H1 (cell line): ENCODE measurements at regions not wholly inside any gene's neighbourhood (a gene's known extent, or its start where the extent isn't known, plus 50 kb on each side); places are given as distances from the start of the nearest gene placed in this dataset.

Source experiments
- CTCF ChIA-PET: fragments of 300-600 bp; sonication (Branson Sonifier 250); formaldehyde crosslinking; loops from one replicate; lab custom pipeline; 2021; ENCODE audit not compliant: partially characterized antibody; lab: Charles Lee
- POLR2A ChIA-PET: fragments of 300-600 bp; sonication (Branson Sonifier 250); formaldehyde crosslinking; loops from one replicate; lab custom pipeline; 2021; ENCODE audit warnings: inconsistent platforms; ENCODE audit not compliant: partially characterized antibody; lab: Charles Lee
- DNase-seq, 2 experiments: peaks; one replicate each; pipeline versions ENCODE4 v3.0.0 to v3.0.0-alpha.2; 2010 to 2022; ENCODE audit warnings: low spot score in 2 of 2, low read depth in 1 of 2, mixed read lengths in 1 of 2
- FAIRE-seq: peaks from 2 replicates; lab custom pipeline; 2011; peaks lifted over from hg19 to GRCh38; lab: Jason Lieb, UNC
- H2AFZ ChIP-seq: 2 replicates; pipeline ENCODE4 v1.8.1; 2012; ENCODE audit warnings: low read length, inconsistent platforms
- H2AK5ac ChIP-seq: 2 replicates; pipeline ENCODE4 v1.6.1; 2013; ENCODE audit warnings: low read depth, low read length
- H2BK120ac ChIP-seq: replicated peaks from 2 replicates; pipeline ENCODE3; 2013; ENCODE audit warnings: low read depth, low read length, inconsistent platforms
- H2BK12ac ChIP-seq: 2 replicates; pipeline ENCODE4 v1.6.1; 2013; ENCODE audit warnings: low read depth, low read length
- H2BK15ac ChIP-seq: 2 replicates; pipeline ENCODE4 v1.6.1; 2013; ENCODE audit warnings: low read length
- H2BK20ac ChIP-seq: 2 replicates; pipeline ENCODE4 v1.6.1; 2013; ENCODE audit warnings: low read length
- H2BK5ac ChIP-seq: 2 replicates; pipeline ENCODE4 v1.6.1; 2013; ENCODE audit warnings: low read depth, low read length
- H3K14ac ChIP-seq: 2 replicates; pipeline ENCODE4 v1.6.1; 2013; ENCODE audit warnings: inconsistent platforms; ENCODE audit not compliant: insufficient read length
- H3K18ac ChIP-seq: 2 replicates; pipeline ENCODE4 v1.6.1; 2013; ENCODE audit warnings: low read length; ENCODE audit errors: extremely low read depth
- H3K23ac ChIP-seq: 2 replicates; pipeline ENCODE4 v1.6.1; 2013; ENCODE audit warnings: inconsistent platforms; ENCODE audit not compliant: insufficient read length
- H3K23me2 ChIP-seq: 2 replicates; pipeline ENCODE4 v1.6.1; 2013; ENCODE audit warnings: low read depth, low read length
- H3K27ac ChIP-seq: 2 replicates; pipeline ENCODE4 v1.6.1; 2011; ENCODE audit warnings: low read depth, low read length, inconsistent platforms
- H3K27me3 ChIP-seq, 4 experiments: replicated peaks in 1 of 4; 1 replicate in 1 of 4; 2 replicates in 3 of 4; pipeline versions ENCODE4 v1.6.1 to v1.8.1; 2011 to 2013; ENCODE audit warnings: low read length in 3 of 4, mild to moderate bottlenecking in 3 of 4, inconsistent platforms in 2 of 4, mixed read lengths in 2 of 4, moderate library complexity in 1 of 4; ENCODE audit not compliant: control insufficient read depth in 3 of 4, insufficient read depth in 3 of 4; ENCODE audit errors: extremely low read depth in 1 of 4
- H3K36me3 ChIP-seq, 4 experiments: 2 replicates each; pipeline versions ENCODE4 v1.6.1 to v1.8.1; 2011 to 2013; ENCODE audit warnings: mild to moderate bottlenecking in 4 of 4, low read length in 3 of 4, moderate library complexity in 2 of 4, control low read depth in 1 of 4, inconsistent platforms in 1 of 4; ENCODE audit not compliant: insufficient read depth in 4 of 4, control insufficient read depth in 2 of 4
- H3K4ac ChIP-seq: replicated peaks from 2 replicates; pipeline ENCODE3; 2013; ENCODE audit warnings: low read length, low read depth, mixed read lengths, inconsistent platforms; ENCODE audit not compliant: insufficient read length
- H3K4me1 ChIP-seq, 4 experiments: replicated peaks in 1 of 4; 1 replicate in 1 of 4; 2 replicates in 3 of 4; pipeline versions ENCODE4 v1.6.1 to v1.8.1; 2011 to 2013; ENCODE audit warnings: low read length in 3 of 4, inconsistent platforms in 2 of 4, mixed read lengths in 1 of 4; ENCODE audit not compliant: insufficient read depth in 4 of 4, control insufficient read depth in 3 of 4
- H3K4me2 ChIP-seq, 2 experiments: 2 replicates each; pipeline versions ENCODE4 v1.6.1 to v1.8.1; 2011 to 2013; ENCODE audit warnings: low read depth in 2 of 2, low read length in 2 of 2, control low read depth in 1 of 2, inconsistent platforms in 1 of 2, mild to moderate bottlenecking in 1 of 2; ENCODE audit not compliant: insufficient read depth in 1 of 2
- H3K4me3 ChIP-seq, 4 experiments: fragments of 200-600, 300-600 bp in 1 of 4; sonication (generic), shearing (Covaris generic), sonication (Bioruptor Twin) in 1 of 4; 2 replicates each; pipeline versions ENCODE4 v1.5.1 to v1.8.1; 2011 to 2016; ENCODE audit warnings: low read length in 4 of 4, low read depth in 3 of 4, control low read depth in 2 of 4, inconsistent platforms in 2 of 4, mild to moderate bottlenecking in 2 of 4, mixed read lengths in 1 of 4, moderate library complexity in 1 of 4; ENCODE audit not compliant: insufficient read depth in 2 of 4; ENCODE audit errors: extremely low read depth in 1 of 4
- H3K56ac ChIP-seq: replicated peaks from 2 replicates; pipeline ENCODE3; 2013; ENCODE audit warnings: low read depth, mild to moderate bottlenecking, mixed read lengths, low read length, inconsistent platforms; ENCODE audit not compliant: insufficient read length
- H3K79me1 ChIP-seq: 2 replicates; pipeline ENCODE4 v1.6.1; 2013; ENCODE audit warnings: low read depth, low read length, control low read depth
- H3K79me2 ChIP-seq, 2 experiments: 2 replicates each; pipeline versions ENCODE4 v1.6.1 to v1.8.1; 2012 to 2013; ENCODE audit warnings: low read length in 2 of 2, mild to moderate bottlenecking in 2 of 2, inconsistent platforms in 1 of 2; ENCODE audit not compliant: insufficient read depth in 2 of 2, control insufficient read depth in 1 of 2
- H3K9ac ChIP-seq, 4 experiments: replicated peaks in 1 of 4; 1 replicate in 1 of 4; 2 replicates in 3 of 4; pipeline versions ENCODE4 v1.6.1 to v1.8.1; 2011 to 2013; ENCODE audit warnings: low read depth in 3 of 4, low read length in 3 of 4, control low read depth in 2 of 4, mild to moderate bottlenecking in 2 of 4, moderate library complexity in 2 of 4, inconsistent platforms in 1 of 4; ENCODE audit errors: extremely low read depth in 1 of 4
- H3K9me3 ChIP-seq, 2 experiments: 2 replicates each; pipeline versions ENCODE4 v1.6.1 to v1.8.1; 2012 to 2013; ENCODE audit warnings: mild to moderate bottlenecking in 2 of 2, moderate library complexity in 2 of 2, control low read depth in 1 of 2, inconsistent platforms in 1 of 2, low read depth in 1 of 2, low read length in 1 of 2, mixed read lengths in 1 of 2; ENCODE audit not compliant: insufficient read depth in 2 of 2
- H4K20me1 ChIP-seq, 2 experiments: replicated peaks in 1 of 2; 2 replicates each; pipeline versions ENCODE3 to v1.8.1; 2011 to 2013; ENCODE audit warnings: inconsistent platforms in 2 of 2, low read length in 2 of 2, mild to moderate bottlenecking in 1 of 2; ENCODE audit not compliant: insufficient read depth in 2 of 2, control insufficient read depth in 1 of 2
- H4K5ac ChIP-seq: 2 replicates; pipeline ENCODE4 v1.6.1; 2013; ENCODE audit warnings: low read length, low read depth, mixed read lengths, inconsistent platforms; ENCODE audit not compliant: insufficient read length
- H4K8ac ChIP-seq: 2 replicates; pipeline ENCODE4 v1.8.0; 2013; ENCODE audit warnings: mild to moderate bottlenecking, moderate library complexity, low read length, inconsistent platforms; ENCODE audit not compliant: insufficient read depth; ENCODE audit errors: extremely low read depth
- H4K91ac ChIP-seq: replicated peaks from 2 replicates; pipeline ENCODE3; 2013; ENCODE audit warnings: low read length, mixed read lengths, inconsistent platforms; ENCODE audit not compliant: insufficient read length
- BRCA1 ChIP-seq: IDR thresholded peaks from 2 replicates; pipeline ENCODE4 v1.6.1; 2012; ENCODE audit warnings: low read depth, low read length, improper control_type of control experiment
- CTCF ChIP-seq, 3 experiments: IDR thresholded peaks; 1 replicate in 2 of 3; 2 replicates in 1 of 3; pipeline versions ENCODE4 v1.5.1 to v1.6.1; 2011; ENCODE audit warnings: low read length in 3 of 3, mild to moderate bottlenecking in 3 of 3, inconsistent platforms in 2 of 3, low read depth in 1 of 3, moderate library complexity in 1 of 3; ENCODE audit not compliant: insufficient read depth in 1 of 3; ENCODE audit errors: control extremely low read depth in 1 of 3
- EP300 ChIP-seq, 2 experiments: IDR thresholded peaks; 1 replicate in 1 of 2; 2 replicates in 1 of 2; pipeline ENCODE4 v1.6.1; 2011 to 2012; ENCODE audit warnings: low read depth in 2 of 2, low read length in 2 of 2, mild to moderate bottlenecking in 2 of 2, borderline replicate concordance in 1 of 2, inconsistent platforms in 1 of 2, moderate library complexity in 1 of 2
- EZH2 ChIP-seq: fragments of 200-600 bp; sonication (generic); IDR thresholded peaks from 2 replicates; pipeline ENCODE4 v1.7.1; 2012; ENCODE audit warnings: low read depth, mild to moderate bottlenecking, moderate library complexity, low read length, inconsistent platforms; ENCODE audit not compliant: severe bottlenecking
- GABPA ChIP-seq: IDR thresholded peaks from 2 replicates; pipeline ENCODE4 v1.6.1; 2011; ENCODE audit warnings: mild to moderate bottlenecking, low read length, moderate library complexity, borderline replicate concordance; ENCODE audit not compliant: insufficient read depth
- JUND ChIP-seq: IDR thresholded peaks from 2 replicates; pipeline ENCODE4 v1.6.1; 2011; ENCODE audit warnings: mild to moderate bottlenecking, improper control_type of control experiment, low read length
- NRF1 ChIP-seq: IDR thresholded peaks from 2 replicates; pipeline ENCODE4 v1.6.1; 2011; ENCODE audit warnings: mild to moderate bottlenecking, low read depth, low read length, improper control_type of control experiment
- SP2 ChIP-seq: IDR thresholded peaks from 2 replicates; pipeline ENCODE4 v1.6.1; 2012; ENCODE audit warnings: mild to moderate bottlenecking, low read length, inconsistent platforms
- TAF1 ChIP-seq: IDR thresholded peaks from 2 replicates; pipeline ENCODE4 v1.6.1; 2011; ENCODE audit warnings: mild to moderate bottlenecking, low read depth, low read length
- USF2 ChIP-seq: IDR thresholded peaks from 2 replicates; pipeline ENCODE4 v1.6.1; 2011; ENCODE audit warnings: low read length, improper control_type of control experiment
- ZNF274 ChIP-seq: IDR thresholded peaks from 2 replicates; pipeline ENCODE4 v1.7.0; 2012; ENCODE audit warnings: low read length, borderline replicate concordance; ENCODE audit errors: extremely low read depth
- WGBS, 2 experiments: shearing (Covaris generic) in 1 of 2; methylation state at CpG; one replicate each; pipeline versions ENCODE4 v1.1.6 to v1.1.7; 2013 to 2015; ENCODE audit warnings: low lambda C conversion rate in 2 of 2, mixed read lengths in 2 of 2, inconsistent platforms in 1 of 2, low coverage in 1 of 2, missing lambda C conversion rate in 1 of 2; ENCODE audit not compliant: insufficient replicate concordance in 2 of 2, insufficient coverage in 1 of 2, insufficient read length in 1 of 2; ENCODE audit errors: extremely low coverage in 1 of 2, missing lambda C conversion rate in 1 of 2; 5-methylcytosine and 5-hydroxymethylcytosine counted together

- ChIA-PET POLR2A (interaction anchor here (0.6 kb wide), 1 partner anchor 708 kb away, joined by 3 read pairs; no protein-coding TSS in a partner anchor), CTCF (interaction anchor here (3.7 kb wide), 1 partner anchor 68 kb away, joined by 21 read pairs; no protein-coding TSS in a partner anchor)
- Histone ChIP-seq H3K4ac (no peak overlapping the region), H3K79me1 (no peaks in the 10 kb centered on the region), H3K23me2 (no peaks in the 10 kb centered on the region), H3K36me3 (no peaks in the 10 kb centered on the region), H3K14ac (no peak overlapping the region), H4K91ac (no peak overlapping the region), H2BK15ac (no peak overlapping the region), H3K56ac (no peak overlapping the region), H4K8ac (no peak overlapping the region), H4K20me1 (no peaks in the 10 kb centered on the region), H2BK120ac (no peak overlapping the region), H2AFZ (no peak overlapping the region), H2BK12ac (no peak overlapping the region), H2BK5ac (no peak overlapping the region), H3K9me3 (no peaks in the 10 kb centered on the region), H3K4me3 (no peak overlapping the region), H3K4me2 (no peak overlapping the region), H3K23ac (no peak overlapping the region), H3K27me3 (no peaks in the 10 kb centered on the region), H4K5ac (no peak overlapping the region), H2AK5ac (no peak overlapping the region), H3K27ac (no peak overlapping the region), H3K79me2 (no peaks in the 10 kb centered on the region), H3K9ac (no peak overlapping the region), H3K18ac (no peak overlapping the region), H2BK20ac (no peak overlapping the region), H3K4me1 (peaks cover 0 to 3% (median 0%) of the 10 kb centered on the region in 4 experiments; a peak in 3 of 7 replicates)
- WGBS, 2 experiments: 93% methylated on average over 2 of the region's 2 CpGs; no CpG with 5 or more reads in 1 of the 2 experiments
- no peak for DNase-seq
- no peak for FAIRE-seq
- TF ChIP-seq NRF1: no peak
- no peak for TF ChIP-seq JUND
- no peak for TF ChIP-seq BRCA1
- no peak for TF ChIP-seq EZH2
- no peak for TF ChIP-seq SP2
- no peak for TF ChIP-seq EP300 (IDR thresholded peaks at IDR 0.05; ENCODE audit: borderline replicate concordance in 1 of 2, low read depth in 2 of 2, low read length in 2 of 2)
- TF ChIP-seq USF2: no peak
- TF ChIP-seq CTCF (IDR thresholded peaks at IDR 0.05; ENCODE audit: control extremely low read depth in 1 of 3, insufficient read depth in 1 of 3, low read depth in 1 of 3, low read length in 3 of 3): no peak
- TF ChIP-seq GABPA: no peak
- no peak for TF ChIP-seq TAF1
- no peak for TF ChIP-seq ZNF274
Observed at GRCh38 chr12:98295681-98296080, 219.7 kb upstream of the TMPO start.
